ENCODE measurements at regions not wholly inside any gene's neighbourhood (a gene's known extent, or its start where the extent isn't known, plus 50 kb on each side); places are given as distances from the start of the nearest gene placed in this dataset.

- DNase-seq: no peak
- BruUV-seq (replicated peaks): no TSS peak
- Histone ChIP-seq H3K36me3 (ENCODE audit: low read depth) (no peaks in the 10 kb centered on the region), H3K9me2 (ENCODE audit: insufficient read depth) (no peaks in the 10 kb centered on the region), H2AFZ (no peak overlapping the region), H3K27me3 (ENCODE audit: insufficient read depth, low read depth) (no peaks in the 10 kb centered on the region), H3K4me1 (replicated peaks; ENCODE audit: insufficient read depth) (no peaks in the 10 kb centered on the region), H4K20me1 (ENCODE audit: insufficient read depth) (no peaks in the 10 kb centered on the region), H3K79me2 (ENCODE audit: low read depth) (no peaks in the 10 kb centered on the region), H3K27ac (no peak overlapping the region), H3K9me3 (ENCODE audit: insufficient read depth, low read depth) (no peaks in the 10 kb centered on the region), H3K4me2 (no peak overlapping the region), H3F3A (ENCODE audit: insufficient read depth, low read depth) (no peaks in the 10 kb centered on the region), H3K4me3 (no peak overlapping the region)
- POLR2A ChIA-PET (ENCODE audit: unreplicated experiment): no interaction called here
- intact Hi-C loops (cut with micrococcal nuclease; ENCODE audit: unreplicated experiment): no loop called here
- CTCF ChIA-PET: no interaction called here
- no peak for TF ChIP-seq CTCF (conservative IDR thresholded peaks at IDR 0.05)
- TF ChIP-seq EZH2 (IDR thresholded peaks at IDR 0.05; ENCODE audit: low read depth): no peak
Measured at GRCh38 chr10:91350651-91351081, 59.5 kb upstream of the HECTD2 start.

DNA sequence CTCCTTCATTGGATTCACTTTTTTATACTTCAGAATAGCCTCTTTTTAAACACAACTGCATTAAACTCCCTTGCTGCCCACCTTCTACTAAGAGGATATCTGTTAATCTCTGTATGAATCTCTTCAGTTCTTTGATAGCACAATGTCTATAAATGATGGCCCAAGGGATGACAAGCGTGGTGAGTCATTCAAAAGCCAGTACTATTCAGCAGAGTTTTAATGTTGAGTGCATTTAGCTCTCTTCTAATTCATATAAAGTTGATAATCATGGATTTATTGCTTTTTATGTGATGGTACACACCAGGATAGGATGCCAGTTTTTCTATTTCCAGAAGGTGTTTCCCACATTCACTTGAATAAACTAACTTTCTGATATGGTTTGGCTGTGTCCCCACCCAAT, 57.4 kb upstream of the HECTD2 start:
- Histone ChIP-seq H3K27me3 (ENCODE audit: insufficient read depth, low read depth) (no peaks in the 10 kb centered on the region), H3K79me2 (ENCODE audit: low read depth) (no peaks in the 10 kb centered on the region), H3K4me3 (no peak overlapping the region), H3K27ac (no peak overlapping the region), H3K36me3 (ENCODE audit: low read depth) (no peaks in the 10 kb centered on the region), H3K4me2 (no peak overlapping the region), H2AFZ (no peak overlapping the region), H3K4me1 (replicated peaks; ENCODE audit: insufficient read depth) (no peaks in the 10 kb centered on the region), H3K9me2 (ENCODE audit: insufficient read depth) (no peaks in the 10 kb centered on the region), H3F3A (ENCODE audit: insufficient read depth, low read depth) (no peaks in the 10 kb centered on the region), H4K20me1 (ENCODE audit: insufficient read depth) (no peaks in the 10 kb centered on the region), H3K9me3 (ENCODE audit: insufficient read depth, low read depth) (no peaks in the 10 kb centered on the region)
- no peak for TF ChIP-seq CTCF (conservative IDR thresholded peaks at IDR 0.05)
- no peak for TF ChIP-seq EZH2 (IDR thresholded peaks at IDR 0.05; ENCODE audit: low read depth)
- no peak for DNase-seq
- no TSS peak for BruUV-seq (replicated peaks)
- intact Hi-C loops (cut with micrococcal nuclease; ENCODE audit: unreplicated experiment): no loop called here
- ChIA-PET POLR2A (ENCODE audit: unreplicated experiment) (no interaction called here), CTCF (no interaction called here)

DNA sequence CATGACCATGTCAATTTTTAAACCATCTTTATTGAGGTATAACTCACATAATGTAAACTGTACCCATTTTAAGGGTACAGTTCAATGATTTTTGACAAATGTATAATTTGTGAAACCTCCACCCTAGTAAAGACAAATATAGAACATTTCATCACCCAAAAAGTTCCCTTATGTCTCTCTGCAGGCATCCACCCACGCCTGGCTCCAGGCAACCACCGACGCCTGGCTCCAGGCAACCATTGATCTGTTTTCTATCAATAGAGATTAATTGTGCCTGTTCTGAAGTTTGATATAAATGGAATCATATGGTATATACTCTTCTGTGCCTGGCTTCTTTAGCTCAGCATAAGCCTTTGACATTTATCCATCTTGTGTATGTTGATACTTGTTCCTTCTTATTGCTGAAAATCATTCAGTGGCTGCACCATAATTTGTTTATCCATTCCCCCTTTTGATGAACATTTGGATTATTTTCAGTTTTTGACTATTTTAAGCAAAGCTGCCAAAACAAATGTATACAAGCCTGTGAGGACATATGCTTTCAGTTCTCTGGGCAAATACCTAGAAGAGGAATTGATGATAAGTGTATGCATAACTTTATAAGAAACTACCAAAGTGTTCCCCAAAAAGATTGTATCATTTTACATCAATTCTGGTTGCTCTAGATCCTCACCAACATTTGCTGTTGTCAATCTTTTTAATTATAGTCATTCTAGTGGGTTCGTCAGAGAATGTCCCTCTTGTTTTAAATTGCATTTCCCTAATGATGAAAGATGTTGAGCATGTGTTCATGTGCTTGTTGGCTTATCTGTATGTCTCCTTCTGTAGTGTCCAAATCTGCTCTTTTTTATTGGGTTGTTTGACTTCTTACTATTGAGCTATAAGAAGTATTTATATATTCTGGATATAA, 55.7 kb upstream of the HECTD2 start:
- Histone ChIP-seq H3K4me1 (replicated peaks; ENCODE audit: insufficient read depth) (no peaks in the 10 kb centered on the region), H3K27ac (no peak overlapping the region), H3K9me2 (ENCODE audit: insufficient read depth) (no peaks in the 10 kb centered on the region), H3K4me3 (no peak overlapping the region), H3K9me3 (ENCODE audit: insufficient read depth, low read depth) (no peaks in the 10 kb centered on the region), H3F3A (ENCODE audit: insufficient read depth, low read depth) (no peaks in the 10 kb centered on the region), H3K27me3 (ENCODE audit: insufficient read depth, low read depth) (no peaks in the 10 kb centered on the region), H3K4me2 (no peak overlapping the region), H3K79me2 (ENCODE audit: low read depth) (no peaks in the 10 kb centered on the region), H4K20me1 (ENCODE audit: insufficient read depth) (no peaks in the 10 kb centered on the region), H2AFZ (no peak overlapping the region), H3K36me3 (ENCODE audit: low read depth) (no peaks in the 10 kb centered on the region)
- ChIA-PET CTCF (no interaction called here), POLR2A (ENCODE audit: unreplicated experiment) (interaction anchor here (0.6 kb wide), 1 partner anchor 469 kb away, joined by 5 read pairs; no protein-coding TSS in a partner anchor)
- no TSS peak for BruUV-seq (replicated peaks)
- TF ChIP-seq CTCF (conservative IDR thresholded peaks at IDR 0.05) (no peak), EZH2 (IDR thresholded peaks at IDR 0.05; ENCODE audit: low read depth) (no peak)
- intact Hi-C loops (cut with micrococcal nuclease; ENCODE audit: unreplicated experiment): no loop called here
- DNase-seq: no peak
